ENCODE measurements at regions not wholly inside any gene's neighbourhood (a gene's known extent, or its start where the extent isn't known, plus 50 kb on each side); places are given as distances from the start of the nearest gene placed in this dataset.

GRCh38 chr1:88217386-88217785, 466.7 kb upstream of the PKN2 start:
- SMC1A ChIA-PET (ENCODE audit: uncharacterized antibody, unreplicated experiment): interaction anchor here (0.6 kb wide), 1 partner anchor 32 kb away, joined by 3 read pairs; no protein-coding TSS in a partner anchor
- Histone ChIP-seq H2AFZ (ENCODE audit: control insufficient read depth, low read depth, low read length) (no peak overlapping the region), H3K9ac (ENCODE audit: control insufficient read depth, insufficient read depth, low read length) (no peak overlapping the region), H4K20me1 (ENCODE audit: control insufficient read depth, insufficient read depth) (no peaks in the 10 kb centered on the region), H3K4me2 (ENCODE audit: control insufficient read depth, insufficient read depth) (no peak overlapping the region), H3K4me1 (ENCODE audit: control insufficient read depth, insufficient read depth, low read length) (no peaks in the 10 kb centered on the region), H3K4me3 (no peak overlapping the region), H3K36me3 (ENCODE audit: control insufficient read depth in 2 of 2, insufficient read depth in 2 of 2, low read length in 1 of 2) (no peaks in the 10 kb centered on the region), H3K9me3 (replicated peaks; ENCODE audit: control insufficient read depth, insufficient read depth, low read length) (no peaks in the 10 kb centered on the region), H3K79me2 (ENCODE audit: control insufficient read depth, insufficient read depth, low read length) (no peaks in the 10 kb centered on the region), H3K27me3 (replicated peaks in 1 of 2; ENCODE audit: control insufficient read depth in 2 of 2, insufficient read depth in 2 of 2, low read length in 1 of 2) (no peaks in the 10 kb centered on the region; a peak in 1 of 4 replicates), H3K27ac (ENCODE audit: control insufficient read depth, insufficient read depth) (no peak overlapping the region)
- in situ Hi-C loops (cut with MboI): no loop called here
- RAD21 ChIA-PET (ENCODE audit: unreplicated experiment): no interaction called here
- FAIRE-seq (no peak), DNase-seq (ENCODE audit: low read depth, low spot score) (no peak), ATAC-seq (no peak)
- WGBS (ENCODE audit: insufficient coverage, insufficient replicate concordance, low lambda C conversion rate, missing lambda C conversion rate): 44% methylated on average over 2 of the region's 2 CpGs
- no TSS peak for BruUV-seq (replicated peaks)
- CTCF ChIA-PET: interaction anchor here (1.4 kb wide), 1 partner anchor 9 kb away, joined by 5 read pairs; no protein-coding TSS in a partner anchor
- intact Hi-C loops (cut with micrococcal nuclease; ENCODE audit: unreplicated experiment): no loop called here
- TF ChIP-seq MEF2B (IDR thresholded peaks at IDR 0.05; ENCODE audit: partially characterized antibody, poor library complexity, severe bottlenecking) (no peak), PRDM15 (CRISPR knock-in tag; IDR thresholded peaks at IDR 0.05) (no peak), KDM1A (IDR thresholded peaks at IDR 0.05; ENCODE audit: borderline replicate concordance) (no peak), MXI1 (IDR thresholded peaks at IDR 0.05; ENCODE audit: low read depth, low read length) (no peak), NBN (IDR thresholded peaks at IDR 0.05) (no peak), SMC3 (IDR thresholded peaks at IDR 0.05; ENCODE audit: borderline replicate concordance, low read length) (no peak), BACH1 (IDR thresholded peaks at IDR 0.05; ENCODE audit: borderline replicate concordance) (no peak), RAD51 (IDR thresholded peaks at IDR 0.05) (no peak), CHD2 (IDR thresholded peaks at IDR 0.05; ENCODE audit: borderline replicate concordance, low read depth, low read length) (no peak), PAX5 (IDR thresholded peaks at IDR 0.05; ENCODE audit: borderline replicate concordance, low read depth, low read length) (no peak), HSF1 (IDR thresholded peaks at IDR 0.05; ENCODE audit: low read depth, low read length) (no peak), IKZF2 (IDR thresholded peaks at IDR 0.05) (no peak), EP300 (IDR thresholded peaks at IDR 0.05; ENCODE audit: borderline replicate concordance in 1 of 2, control insufficient read depth in 1 of 2, low read depth in 2 of 2, low read length in 2 of 2) (no peak)
- POLR2A ChIA-PET: no interaction called here

All from GM12878 (cell line).